ENCODE measurements at regions not wholly inside any gene's neighbourhood (a gene's known extent, or its start where the extent isn't known, plus 50 kb on each side); places are given as distances from the start of the nearest gene placed in this dataset.

DNA sequence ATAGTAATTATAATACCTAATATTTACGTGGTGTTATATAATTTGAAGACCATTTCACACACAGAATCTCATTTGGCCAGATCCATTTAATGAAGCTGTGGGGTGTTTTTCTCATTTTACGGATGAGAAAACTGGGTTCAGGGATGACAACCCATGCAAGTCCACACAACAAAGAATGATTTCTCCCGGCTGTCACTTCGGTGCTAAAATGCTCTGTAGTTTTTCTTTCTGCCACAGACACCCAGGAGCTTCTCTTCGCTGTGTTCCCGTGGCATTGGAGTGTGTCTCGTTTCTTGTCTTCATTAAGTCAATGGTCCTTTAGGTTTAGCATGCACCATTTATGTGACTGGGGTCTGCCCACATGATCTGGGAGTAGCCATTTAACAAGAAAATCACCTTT, 308.5 kb downstream of the ENC1 start:
- no peak for TF ChIP-seq EP300 (IDR thresholded peaks at IDR 0.05; ENCODE audit: borderline replicate concordance)
- no peak for TF ChIP-seq FOXM1 (IDR thresholded peaks at IDR 0.05; ENCODE audit: borderline replicate concordance, low read depth)
- TF ChIP-seq RAD21 (IDR thresholded peaks at IDR 0.05; ENCODE audit: low read depth), result no peak
- no peak for TF ChIP-seq TEAD4 (IDR thresholded peaks at IDR 0.05)
- no peak for TF ChIP-seq TAF1 (IDR thresholded peaks at IDR 0.05; ENCODE audit: low read depth)
- no peak for TF ChIP-seq CREB1 (IDR thresholded peaks at IDR 0.05; ENCODE audit: low read depth)
- TF ChIP-seq, protein P1, sequence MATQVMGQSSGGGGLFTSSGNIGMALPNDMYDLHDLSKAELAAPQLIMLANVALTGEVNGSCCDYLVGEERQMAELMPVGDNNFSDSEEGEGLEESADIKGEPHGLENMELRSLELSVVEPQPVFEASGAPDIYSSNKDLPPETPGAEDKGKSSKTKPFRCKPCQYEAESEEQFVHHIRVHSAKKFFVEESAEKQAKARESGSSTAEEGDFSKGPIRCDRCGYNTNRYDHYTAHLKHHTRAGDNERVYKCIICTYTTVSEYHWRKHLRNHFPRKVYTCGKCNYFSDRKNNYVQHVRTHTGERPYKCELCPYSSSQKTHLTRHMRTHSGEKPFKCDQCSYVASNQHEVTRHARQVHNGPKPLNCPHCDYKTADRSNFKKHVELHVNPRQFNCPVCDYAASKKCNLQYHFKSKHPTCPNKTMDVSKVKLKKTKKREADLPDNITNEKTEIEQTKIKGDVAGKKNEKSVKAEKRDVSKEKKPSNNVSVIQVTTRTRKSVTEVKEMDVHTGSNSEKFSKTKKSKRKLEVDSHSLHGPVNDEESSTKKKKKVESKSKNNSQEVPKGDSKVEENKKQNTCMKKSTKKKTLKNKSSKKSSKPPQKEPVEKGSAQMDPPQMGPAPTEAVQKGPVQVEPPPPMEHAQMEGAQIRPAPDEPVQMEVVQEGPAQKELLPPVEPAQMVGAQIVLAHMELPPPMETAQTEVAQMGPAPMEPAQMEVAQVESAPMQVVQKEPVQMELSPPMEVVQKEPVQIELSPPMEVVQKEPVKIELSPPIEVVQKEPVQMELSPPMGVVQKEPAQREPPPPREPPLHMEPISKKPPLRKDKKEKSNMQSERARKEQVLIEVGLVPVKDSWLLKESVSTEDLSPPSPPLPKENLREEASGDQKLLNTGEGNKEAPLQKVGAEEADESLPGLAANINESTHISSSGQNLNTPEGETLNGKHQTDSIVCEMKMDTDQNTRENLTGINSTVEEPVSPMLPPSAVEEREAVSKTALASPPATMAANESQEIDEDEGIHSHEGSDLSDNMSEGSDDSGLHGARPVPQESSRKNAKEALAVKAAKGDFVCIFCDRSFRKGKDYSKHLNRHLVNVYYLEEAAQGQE (IDR thresholded peaks at IDR 0.05; ENCODE audit: low read depth), result no peak
- TF ChIP-seq EGR1 (IDR thresholded peaks at IDR 0.05), result no peak
- TF ChIP-seq, protein P2, sequence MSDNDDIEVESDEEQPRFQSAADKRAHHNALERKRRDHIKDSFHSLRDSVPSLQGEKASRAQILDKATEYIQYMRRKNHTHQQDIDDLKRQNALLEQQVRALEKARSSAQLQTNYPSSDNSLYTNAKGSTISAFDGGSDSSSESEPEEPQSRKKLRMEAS (IDR thresholded peaks at IDR 0.05), result no peak
